Stimulated activated memory B cell treated with anti-CD40 and anti-IgM and Interleukin-4, amounts not matched to agents 10 μg/mL and 1 μg/mL and 100 μg/mL, for 72 hours (primary cell): ENCODE measurements at regions not wholly inside any gene's neighbourhood (a gene's known extent, or its start where the extent isn't known, plus 50 kb on each side); places are given as distances from the start of the nearest gene placed in this dataset.
"Not testable (repeated sequence)": the region's sequence is repeated elsewhere in the genome, so short reads cannot be mapped to it uniquely, and the experiment has no call there.

Source experiments
- ATAC-seq: fragments of 150-1000 bp; cut with Tn5 transposase; 2 replicates; pipeline ENCODE4 v1.10.0; 2021
- H3K27ac Mint-ChIP-seq: one replicate; pipeline ENCODE4 v1.8.0; 2022; ENCODE audit warnings: mild to moderate bottlenecking, mixed read lengths
- H3K27me3 Mint-ChIP-seq: one replicate; pipeline ENCODE4 v1.8.0; 2022; ENCODE audit warnings: mixed read lengths
- H3K36me3 Mint-ChIP-seq: one replicate; pipeline ENCODE4 v1.8.0; 2022; ENCODE audit warnings: mixed read lengths
- H3K4me1 Mint-ChIP-seq: one replicate; pipeline ENCODE4 v1.8.0; 2022; ENCODE audit warnings: mixed read lengths
- H3K4me3 Mint-ChIP-seq: one replicate; pipeline ENCODE4 v1.8.0; 2022; ENCODE audit warnings: mild to moderate bottlenecking, moderate library complexity, mixed read lengths
- H3K9me3 Mint-ChIP-seq: one replicate; pipeline ENCODE4 v1.8.0; 2022; ENCODE audit warnings: mixed read lengths

DNA sequence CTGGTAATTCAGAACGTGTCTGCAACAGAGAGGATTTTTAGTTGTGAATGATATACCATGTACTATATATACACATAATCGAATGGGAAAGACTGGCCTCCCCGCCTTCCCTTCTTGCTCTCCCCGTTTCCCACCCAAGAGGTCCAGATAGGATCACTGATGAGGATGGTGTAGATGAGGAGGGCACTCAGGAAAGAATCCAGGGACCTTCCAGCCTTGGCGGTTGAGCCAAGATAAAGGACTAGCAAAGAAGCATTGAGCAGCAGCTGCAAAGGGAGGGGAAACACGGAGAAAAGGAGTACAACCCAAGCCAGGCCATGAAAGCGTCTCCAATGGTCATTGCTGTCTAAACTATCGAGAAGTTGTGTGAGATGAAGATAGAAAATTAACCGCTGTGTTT, 84.0 kb upstream of the EXOC2 start:
- no peaks in the 10 kb centered on the region for H3K4me1 Mint-ChIP-seq
- no peak overlapping the region for H3K27ac Mint-ChIP-seq
- no peak overlapping the region for H3K4me3 Mint-ChIP-seq
- ATAC-seq = no peak
- peaks cover 46% of the 10 kb centered on the region for H3K27me3 Mint-ChIP-seq
- no peaks in the 10 kb centered on the region for H3K36me3 Mint-ChIP-seq
- peaks cover 3% of the 10 kb centered on the region for H3K9me3 Mint-ChIP-seq

DNA sequence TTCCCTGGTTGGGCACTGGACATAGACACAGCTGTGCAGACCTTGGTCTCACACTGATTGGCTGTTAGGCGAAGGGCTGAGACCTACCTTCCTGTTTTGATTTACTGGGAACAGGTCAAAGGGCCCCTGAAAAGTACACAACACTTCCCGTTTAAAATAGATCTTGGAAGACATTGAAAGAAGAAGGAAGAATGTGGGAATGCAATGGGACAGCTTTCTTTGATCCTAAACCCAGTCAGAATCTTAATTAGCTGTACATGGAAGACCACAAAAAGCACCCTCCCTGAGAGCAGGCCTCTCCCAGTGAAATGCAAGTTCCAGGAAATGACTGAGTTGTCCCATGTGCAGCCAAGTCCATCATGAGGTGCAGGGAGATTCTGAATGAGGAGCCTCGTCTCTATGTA, 83.6 kb upstream of the EXOC2 start:
- ATAC-seq = no peak
- no peaks in the 10 kb centered on the region for H3K36me3 Mint-ChIP-seq
- no peak overlapping the region for H3K4me3 Mint-ChIP-seq
- no peak overlapping the region for H3K27ac Mint-ChIP-seq
- peaks cover 46% of the 10 kb centered on the region for H3K27me3 Mint-ChIP-seq
- no peaks in the 10 kb centered on the region for H3K4me1 Mint-ChIP-seq
- peaks cover 6% of the 10 kb centered on the region for H3K9me3 Mint-ChIP-seq

- no peak for ATAC-seq
- H3K4me1 Mint-ChIP-seq = no peaks in the 10 kb centered on the region
- H3K9me3 Mint-ChIP-seq = peaks cover 6% of the 10 kb centered on the region
- H3K36me3 Mint-ChIP-seq = no peaks in the 10 kb centered on the region
- H3K4me3 Mint-ChIP-seq = no peak overlapping the region
- no peak overlapping the region for H3K27ac Mint-ChIP-seq
- H3K27me3 Mint-ChIP-seq = peaks cover 46% of the 10 kb centered on the region
Observed at GRCh38 chr6:775863-776262, 82.9 kb upstream of the EXOC2 start.

- peaks cover 46% of the 10 kb centered on the region for H3K27me3 Mint-ChIP-seq
Observed at GRCh38 chr6:771683-772082, 78.7 kb upstream of the EXOC2 start.

GRCh38 chr6:767755-768512, 75.0 kb upstream of the EXOC2 start:
- Mint-ChIP-seq H3K36me3 (no peaks in the 10 kb centered on the region), H3K27ac (no peak overlapping the region)
- no peak for ATAC-seq

More at GRCh38 chr6:771683-772082, 78.7 kb upstream of the EXOC2 start:
- H3K9me3 Mint-ChIP-seq = peaks cover 14% of the 10 kb centered on the region
- not testable (repeated sequence) for H3K4me1 Mint-ChIP-seq, H3K4me3 Mint-ChIP-seq, H3K27ac Mint-ChIP-seq, ATAC-seq, H3K36me3 Mint-ChIP-seq

GRCh38 chr6:766625-767024, 73.7 kb upstream of the EXOC2 start:
- no peak for ATAC-seq
- Mint-ChIP-seq H3K27me3 (peaks cover 28% of the 10 kb centered on the region), H3K9me3 (peaks cover 9% of the 10 kb centered on the region), H3K27ac (no peak overlapping the region), H3K36me3 (no peaks in the 10 kb centered on the region), H3K4me1 (no peaks in the 10 kb centered on the region), H3K4me3 (no peak overlapping the region)

More at GRCh38 chr6:767755-768512, 75.0 kb upstream of the EXOC2 start:
- no peaks in the 10 kb centered on the region for H3K4me1 Mint-ChIP-seq
- peaks cover 11% of the 10 kb centered on the region for H3K9me3 Mint-ChIP-seq
- peaks cover 28% of the 10 kb centered on the region for H3K27me3 Mint-ChIP-seq
- no peak overlapping the region for H3K4me3 Mint-ChIP-seq

- Mint-ChIP-seq H3K9me3 (peaks cover under 1% of the 10 kb centered on the region), H3K27me3 (peaks cover 9% of the 10 kb centered on the region), H3K4me1 (no peaks in the 10 kb centered on the region), H3K4me3 (no peak overlapping the region), H3K27ac (no peak overlapping the region), H3K36me3 (no peaks in the 10 kb centered on the region)
- ATAC-seq = no peak
Observed at GRCh38 chr6:761997-762396, 69.1 kb upstream of the EXOC2 start.

DNA sequence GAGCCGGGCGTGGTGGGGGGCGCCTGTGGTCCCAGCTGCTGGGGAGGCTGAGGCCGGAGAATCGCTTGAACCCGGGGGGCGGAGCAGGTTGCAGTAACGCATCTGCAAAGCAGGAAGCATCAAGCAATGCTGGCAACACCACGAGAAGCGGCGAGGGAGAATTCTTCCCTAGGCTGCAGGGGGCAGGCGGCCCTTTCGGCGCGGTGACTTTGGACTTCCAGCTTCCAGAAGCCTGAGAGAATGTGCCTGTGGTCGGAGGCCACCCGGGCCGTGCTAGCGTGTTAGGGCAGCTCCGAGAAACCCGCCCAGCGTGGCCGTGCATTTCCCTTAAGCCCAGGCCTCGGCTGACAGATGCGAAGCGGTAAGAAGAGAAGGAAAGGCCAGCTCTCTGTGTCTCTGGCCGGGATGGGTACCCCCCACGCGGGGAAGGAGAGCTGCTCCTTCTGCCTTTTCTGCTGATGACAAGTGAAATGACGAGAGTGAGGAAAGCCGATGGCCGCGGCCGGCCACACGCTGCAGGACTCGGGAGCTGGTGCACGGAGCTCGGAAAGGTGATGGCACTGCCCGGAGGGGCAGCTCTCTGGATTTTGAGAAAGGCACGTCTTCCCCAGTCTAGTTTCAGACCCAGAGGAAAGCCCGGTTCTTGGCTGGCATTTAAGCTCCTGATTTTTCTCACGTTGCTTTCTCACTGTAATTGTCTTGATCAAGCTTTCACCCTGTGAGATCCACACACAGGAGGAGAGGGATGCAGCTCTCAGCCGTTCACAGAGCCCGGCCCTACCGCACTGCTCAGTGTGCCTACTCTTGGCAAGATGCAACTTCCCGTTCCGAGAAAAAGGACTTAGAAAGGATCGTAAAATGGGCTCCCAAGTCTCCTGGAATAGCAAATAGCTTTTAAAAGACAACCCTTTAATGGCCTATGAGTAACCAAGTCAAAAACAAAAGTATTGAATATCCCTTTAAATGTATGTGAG, 68.3 kb upstream of the EXOC2 start:
- Mint-ChIP-seq H3K27ac (no peak overlapping the region), H3K27me3 (peaks cover 9% of the 10 kb centered on the region), H3K4me1 (no peaks in the 10 kb centered on the region), H3K36me3 (no peaks in the 10 kb centered on the region), H3K9me3 (peaks cover 2% of the 10 kb centered on the region), H3K4me3 (no peak overlapping the region)
- no peak for ATAC-seq

- ATAC-seq = no peak
- Mint-ChIP-seq H3K27ac (no peak overlapping the region), H3K4me3 (no peak overlapping the region), H3K9me3 (peaks cover 2% of the 10 kb centered on the region), H3K4me1 (no peaks in the 10 kb centered on the region), H3K36me3 (no peaks in the 10 kb centered on the region), H3K27me3 (peaks cover 9% of the 10 kb centered on the region)
Observed at GRCh38 chr6:759729-760128, 66.8 kb upstream of the EXOC2 start.

DNA sequence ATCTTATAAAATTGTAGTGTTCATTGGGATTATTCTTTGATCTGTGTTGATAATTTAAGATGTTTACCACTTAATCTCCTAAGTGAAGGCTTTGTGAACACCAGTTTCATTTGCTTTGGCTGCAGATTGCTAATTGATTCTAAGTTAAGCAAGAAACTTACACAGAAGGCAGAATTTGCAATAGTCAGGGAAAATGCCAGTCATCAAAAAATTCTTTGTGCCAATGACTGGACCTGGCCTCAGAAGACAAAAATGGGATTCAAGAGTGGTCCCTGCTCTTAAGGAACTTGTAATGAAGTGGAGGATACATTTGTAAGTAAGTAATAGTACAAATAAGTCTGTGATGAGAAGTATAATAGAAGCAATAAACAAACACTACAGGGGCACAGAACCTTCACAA, 63.3 kb upstream of the EXOC2 start:
- no peak for ATAC-seq
- Mint-ChIP-seq H3K4me1 (no peaks in the 10 kb centered on the region), H3K27ac (no peak overlapping the region), H3K36me3 (no peaks in the 10 kb centered on the region), H3K9me3 (peaks cover 2% of the 10 kb centered on the region), H3K27me3 (no peaks in the 10 kb centered on the region), H3K4me3 (no peak overlapping the region)

- no peak overlapping the region for H3K4me3 Mint-ChIP-seq
- no peaks in the 10 kb centered on the region for H3K27me3 Mint-ChIP-seq
- H3K9me3 Mint-ChIP-seq = peaks cover 2% of the 10 kb centered on the region
- H3K4me1 Mint-ChIP-seq = no peaks in the 10 kb centered on the region
- ATAC-seq = no peak
- H3K36me3 Mint-ChIP-seq = no peaks in the 10 kb centered on the region
- H3K27ac Mint-ChIP-seq = no peak overlapping the region
Observed at GRCh38 chr6:754202-754601, 61.3 kb upstream of the EXOC2 start.

- H3K27ac Mint-ChIP-seq = no peak overlapping the region
- H3K4me1 Mint-ChIP-seq = no peaks in the 10 kb centered on the region
- ATAC-seq = no peak
- no peaks in the 10 kb centered on the region for H3K36me3 Mint-ChIP-seq
- H3K4me3 Mint-ChIP-seq = no peak overlapping the region
- H3K27me3 Mint-ChIP-seq = no peaks in the 10 kb centered on the region
- peaks cover 2% of the 10 kb centered on the region for H3K9me3 Mint-ChIP-seq
Observed at GRCh38 chr6:753486-753885, 60.5 kb upstream of the EXOC2 start.

DNA sequence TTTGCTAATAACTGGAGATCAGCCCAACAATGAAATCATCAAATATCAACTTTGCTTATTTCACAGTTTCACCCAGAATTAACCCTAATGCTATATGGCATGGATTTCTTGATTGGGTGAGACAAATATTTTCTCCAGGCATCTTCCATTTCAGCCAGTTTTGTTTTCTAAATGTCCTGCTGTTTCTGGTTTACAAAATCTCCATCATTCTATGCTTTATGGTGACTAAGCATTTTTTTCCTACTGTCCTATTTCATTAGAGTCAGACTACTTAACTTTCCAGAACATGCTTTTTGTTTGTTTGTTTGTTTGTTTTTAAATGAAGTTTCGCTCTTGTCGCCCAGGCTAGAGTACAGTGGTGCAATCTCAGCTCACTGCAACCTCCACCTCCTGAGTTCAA, 59.5 kb upstream of the EXOC2 start:
- Mint-ChIP-seq H3K4me1 (no peaks in the 10 kb centered on the region), H3K4me3 (no peak overlapping the region), H3K27me3 (no peaks in the 10 kb centered on the region), H3K36me3 (no peaks in the 10 kb centered on the region), H3K9me3 (peaks cover 2% of the 10 kb centered on the region), H3K27ac (no peak overlapping the region)
- ATAC-seq = no peak

DNA sequence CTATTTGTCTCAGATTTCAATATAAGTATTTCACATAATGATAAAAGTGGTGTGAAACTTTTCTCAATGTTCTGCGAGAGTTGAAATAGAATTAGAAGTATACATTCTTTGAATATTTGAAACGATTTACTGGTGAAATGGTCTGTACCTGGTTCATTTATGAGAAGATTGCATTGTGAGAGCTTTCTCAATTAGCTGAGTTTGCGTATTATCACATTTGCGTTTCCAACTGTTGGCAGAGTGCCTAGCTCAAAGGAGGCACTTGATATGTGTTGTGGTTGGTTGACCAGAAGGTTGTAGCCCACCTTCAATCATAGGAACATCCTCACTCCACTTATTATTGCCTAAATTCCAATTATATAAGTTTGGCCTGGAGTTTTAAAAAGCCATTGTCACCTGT, 58.8 kb upstream of the EXOC2 start:
- ATAC-seq = no peak
- Mint-ChIP-seq H3K36me3 (no peaks in the 10 kb centered on the region), H3K4me3 (no peak overlapping the region), H3K9me3 (no peaks in the 10 kb centered on the region), H3K27me3 (no peaks in the 10 kb centered on the region), H3K27ac (no peak overlapping the region), H3K4me1 (no peaks in the 10 kb centered on the region)

GRCh38 chr6:747921-748320, 55.0 kb upstream of the EXOC2 start:
- ATAC-seq = no peak
- no peaks in the 10 kb centered on the region for H3K9me3 Mint-ChIP-seq
- H3K36me3 Mint-ChIP-seq = no peaks in the 10 kb centered on the region
- no peaks in the 10 kb centered on the region for H3K27me3 Mint-ChIP-seq
- no peaks in the 10 kb centered on the region for H3K4me1 Mint-ChIP-seq
- no peak overlapping the region for H3K4me3 Mint-ChIP-seq
- H3K27ac Mint-ChIP-seq = no peak overlapping the region

DNA sequence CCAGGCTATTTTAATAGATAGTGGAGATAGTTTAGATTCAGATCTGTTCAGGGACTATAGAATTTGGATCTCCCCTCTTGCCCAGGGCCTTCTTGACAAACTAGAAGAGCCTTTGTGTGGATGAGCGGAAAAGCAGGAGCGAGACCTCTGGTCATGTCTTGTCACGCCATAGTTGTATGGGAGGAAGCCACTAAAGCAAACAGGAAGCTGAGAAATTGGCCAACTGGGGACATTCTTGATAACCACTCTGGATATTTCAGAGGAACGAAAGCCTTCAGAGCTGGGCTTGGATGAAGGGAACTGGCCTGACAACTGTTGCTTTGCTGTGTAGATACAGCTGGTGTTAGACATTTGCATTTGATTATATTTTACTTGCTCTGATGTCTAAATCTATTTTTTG, 54.1 kb upstream of the EXOC2 start:
- H3K4me1 Mint-ChIP-seq = no peaks in the 10 kb centered on the region
- H3K9me3 Mint-ChIP-seq = no peaks in the 10 kb centered on the region
- H3K27ac Mint-ChIP-seq = no peak overlapping the region
- no peak overlapping the region for H3K4me3 Mint-ChIP-seq
- no peaks in the 10 kb centered on the region for H3K36me3 Mint-ChIP-seq
- ATAC-seq = no peak
- H3K27me3 Mint-ChIP-seq = no peaks in the 10 kb centered on the region
